Amniotic stem cell (primary cell): ENCODE measurements at regions not wholly inside any gene's neighbourhood (a gene's known extent, or its start where the extent isn't known, plus 50 kb on each side); places are given as distances from the start of the nearest gene placed in this dataset.

Experiments used
- DNase-seq: peaks from one replicate; lab custom pipeline; 2025; lab: John Stamatoyannopoulos, UW

DNA sequence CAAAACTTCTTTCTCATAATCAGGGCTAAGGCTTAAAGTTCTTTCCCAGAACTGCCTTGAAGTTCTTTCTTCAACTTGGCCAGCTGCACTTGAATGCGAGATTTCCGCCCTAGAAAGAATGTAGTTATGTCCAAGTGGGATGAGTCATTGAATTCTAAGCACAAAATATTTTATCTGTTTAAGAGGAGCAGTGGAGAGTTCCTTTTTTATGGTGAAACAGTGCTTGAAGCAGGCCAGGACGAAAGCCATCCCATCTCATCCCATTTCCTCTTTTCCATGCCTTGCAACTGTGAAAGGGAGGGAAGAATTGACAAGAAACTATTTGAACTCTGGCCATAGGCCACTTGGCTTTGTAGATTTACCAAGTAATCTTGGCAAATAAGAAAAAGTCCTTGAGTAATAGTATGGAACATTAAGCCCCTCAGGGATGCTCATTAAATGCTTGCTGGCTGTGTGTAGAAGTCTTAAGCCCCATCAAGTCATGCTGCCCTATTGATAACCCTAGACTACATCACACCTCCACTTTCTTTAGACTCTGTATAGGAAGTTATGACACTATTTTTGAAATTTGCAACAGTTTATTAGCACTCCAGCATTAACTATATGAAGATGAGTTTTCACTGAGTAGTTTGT is 174.5 kb downstream of the KCTD12 start:
- DNase-seq = peak; percentile 74

DNA sequence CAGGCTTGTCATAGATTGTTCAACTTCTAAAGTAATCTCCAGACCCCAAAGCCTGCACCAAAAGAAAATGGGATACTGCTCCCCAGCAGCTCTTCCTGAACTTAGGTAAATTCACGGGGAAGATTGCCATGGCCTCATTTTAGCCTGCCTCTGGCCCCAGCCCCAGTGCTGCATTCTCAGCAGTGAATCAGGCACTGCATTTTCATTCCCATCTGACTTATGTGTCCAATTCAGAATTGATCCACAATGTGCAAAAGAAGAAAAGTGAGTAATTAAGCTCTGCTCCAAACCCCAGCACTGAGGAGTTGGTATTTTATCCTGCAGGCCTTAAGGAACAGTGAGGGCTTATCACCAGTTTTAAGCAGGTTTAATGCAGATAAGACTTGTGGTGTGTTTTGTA is 176.4 kb downstream of the KCTD12 start:
- DNase-seq = no peak

GRCh38 chr13:76708138-76708688 is 178.0 kb downstream of the KCTD12 start:
- no peak for DNase-seq

DNA sequence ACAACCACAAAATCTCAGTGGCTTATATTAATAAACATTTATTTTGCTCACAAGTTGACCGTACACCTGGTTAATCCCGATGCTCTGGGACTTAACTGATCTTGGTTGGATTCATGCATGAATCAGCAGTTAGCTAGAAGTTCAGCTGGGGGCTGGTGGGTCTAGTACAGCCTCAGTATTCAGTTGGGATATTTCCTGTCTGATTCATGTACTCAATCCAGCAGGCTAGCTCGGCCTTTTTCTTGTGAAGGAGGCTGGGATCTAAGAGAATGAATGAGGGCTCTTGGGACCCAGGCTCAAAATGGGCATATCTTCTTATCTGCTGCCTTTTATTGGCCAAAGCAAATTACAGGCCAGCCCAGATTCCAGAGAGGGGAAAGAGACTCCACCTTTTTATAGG is 178.8 kb downstream of the KCTD12 start:
- peak; percentile 4 for DNase-seq

DNA sequence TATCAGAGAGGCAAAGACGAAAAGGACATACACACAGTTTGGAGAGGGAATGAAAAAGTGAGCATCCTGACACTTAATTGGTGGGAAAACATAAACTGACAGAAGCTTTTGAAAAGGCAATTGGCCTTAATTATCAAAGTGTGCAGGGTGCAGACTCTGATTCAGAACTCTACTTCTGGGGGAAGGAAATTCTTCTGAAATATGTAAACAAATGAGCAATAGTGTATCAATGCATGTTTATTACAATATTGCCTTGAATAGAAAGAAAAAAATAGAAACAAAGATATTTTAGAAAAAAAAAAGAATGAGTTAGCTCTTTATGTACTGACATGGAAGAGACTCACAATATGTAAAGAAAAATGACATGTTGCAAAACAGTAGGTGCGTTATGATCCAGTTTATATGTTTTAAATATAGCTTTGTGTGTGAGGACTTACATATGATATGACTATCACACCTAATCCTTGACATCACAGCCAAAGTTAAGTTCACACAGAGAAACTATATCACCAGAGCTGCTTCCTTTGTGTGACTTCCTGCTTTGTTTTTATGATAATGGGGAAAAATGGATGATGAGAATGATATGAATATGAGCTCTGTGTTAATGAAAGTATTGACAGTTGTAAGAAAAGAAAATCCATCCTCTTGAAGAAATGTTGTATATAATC is 182.4 kb downstream of the KCTD12 start:
- no peak for DNase-seq

GRCh38 chr13:76703216-76703615 is 183.0 kb downstream of the KCTD12 start:
- DNase-seq = no peak

- DNase-seq = no peak
Observed at GRCh38 chr13:76697288-76697687, 188.9 kb downstream of the KCTD12 start.

- no peak for DNase-seq
Observed at GRCh38 chr13:76696370-76696769, 189.8 kb downstream of the KCTD12 start.

GRCh38 chr13:76693086-76693485 is 193.1 kb downstream of the KCTD12 start:
- no peak for DNase-seq

GRCh38 chr13:76692346-76692745 is 193.9 kb downstream of the KCTD12 start:
- no peak for DNase-seq

GRCh38 chr13:76690611-76691010 is 195.6 kb downstream of the KCTD12 start:
- DNase-seq = no peak

GRCh38 chr13:76687467-76687866 is 198.7 kb downstream of the KCTD12 start:
- no peak for DNase-seq

GRCh38 chr13:76685938-76686337 is 200.3 kb downstream of the KCTD12 start:
- no peak for DNase-seq

- no peak for DNase-seq
Observed at GRCh38 chr13:76684336-76684735, 201.9 kb downstream of the KCTD12 start.

DNA sequence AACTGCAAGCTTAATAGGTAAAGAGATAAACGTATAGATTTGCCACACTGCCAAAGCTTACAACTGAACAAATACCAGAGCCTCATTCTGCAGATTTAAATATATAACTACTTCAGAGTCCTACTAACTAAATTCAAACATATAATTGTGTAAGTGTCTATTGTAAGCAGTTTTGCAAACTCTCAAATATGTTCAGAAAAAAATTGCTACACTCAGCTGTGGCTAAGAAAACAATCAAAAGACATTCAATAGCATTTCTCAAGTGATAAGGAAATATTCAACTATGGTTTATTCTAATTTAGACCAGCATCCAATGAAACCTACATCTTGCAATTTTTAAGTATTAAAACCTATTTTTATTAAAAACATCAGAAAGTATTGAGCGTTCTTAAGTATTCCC is 202.4 kb downstream of the KCTD12 start:
- no peak for DNase-seq

DNA sequence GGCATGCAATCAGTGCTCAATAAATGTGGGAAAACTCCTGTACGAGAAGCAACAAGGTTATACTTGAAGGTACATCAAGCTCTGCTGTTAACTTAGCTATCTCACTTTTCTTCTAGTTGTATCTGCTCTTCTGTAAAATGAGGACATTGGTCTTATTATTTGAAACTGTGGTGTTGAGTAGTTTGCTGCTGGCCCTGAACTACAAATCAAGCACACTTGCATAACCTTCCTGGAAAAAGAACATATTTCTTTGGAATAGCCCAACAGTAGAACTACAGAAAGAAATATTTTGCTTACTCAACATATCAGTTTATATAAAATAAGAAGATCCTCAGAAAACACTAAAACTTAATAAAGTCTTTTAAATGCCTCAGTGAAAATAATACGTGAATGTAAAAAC is 203.0 kb downstream of the KCTD12 start:
- no peak for DNase-seq

- DNase-seq = no peak
Observed at GRCh38 chr13:76680112-76680511, 206.1 kb downstream of the KCTD12 start.

DNA sequence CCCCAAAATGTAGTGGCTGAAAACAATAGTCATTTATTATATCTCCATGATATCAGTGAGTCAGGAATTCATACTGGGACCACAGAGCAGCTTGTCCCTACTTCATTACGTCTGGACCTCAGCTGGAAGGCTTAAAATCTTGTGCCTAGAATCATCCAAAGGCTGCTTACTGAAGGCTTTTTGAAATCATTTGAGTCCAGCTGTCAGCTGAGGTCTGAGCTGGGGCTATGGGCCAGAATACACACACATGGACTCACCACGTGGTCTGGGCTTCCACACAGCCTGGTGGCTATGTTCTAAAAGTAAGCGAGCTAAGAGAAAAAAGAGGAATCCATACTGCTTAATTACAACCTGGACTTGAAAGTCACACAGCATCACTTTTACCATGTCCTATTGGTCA is 209.2 kb downstream of the KCTD12 start:
- DNase-seq = no peak

GRCh38 chr13:76672420-76672819 is 213.8 kb downstream of the KCTD12 start:
- no peak for DNase-seq

DNA sequence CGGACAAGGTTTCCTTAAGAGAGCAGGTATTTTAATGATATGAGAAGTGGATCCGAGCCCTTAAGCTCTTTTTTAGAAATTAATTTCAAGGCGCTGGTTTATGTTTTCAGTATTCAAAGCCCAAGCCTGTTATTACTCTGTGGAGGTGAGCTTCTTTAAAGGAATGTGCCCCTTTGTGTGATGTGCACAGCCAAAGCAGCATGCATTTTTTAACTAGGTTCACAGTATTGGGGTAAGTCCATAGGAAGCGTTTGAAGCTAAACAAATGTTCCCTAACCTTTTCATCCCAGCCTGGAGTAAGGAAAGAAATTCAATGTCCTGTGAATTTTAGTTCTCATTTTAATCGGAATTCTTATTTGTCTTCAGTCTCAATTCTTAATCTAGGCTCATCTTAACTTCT is 217.5 kb downstream of the KCTD12 start:
- DNase-seq = no peak

GRCh38 chr13:76668141-76668540 is 218.1 kb downstream of the KCTD12 start:
- DNase-seq = no peak

GRCh38 chr13:76667551-76667950 is 218.7 kb downstream of the KCTD12 start:
- peak; percentile 39 for DNase-seq

- DNase-seq = no peak
Observed at GRCh38 chr13:76663592-76664335, 222.4 kb downstream of the KCTD12 start.
